Endothelial cell (in vitro differentiated cells): ENCODE measurements at regions not wholly inside any gene's neighbourhood (a gene's known extent, or its start where the extent isn't known, plus 50 kb on each side); places are given as distances from the start of the nearest gene placed in this dataset.

Experiments used
- DNase-seq: peaks from one replicate; pipeline ENCODE4 v3.0.0; 2021; ENCODE audit warnings: low spot score
- H3K27ac Mint-ChIP-seq: one replicate; pipeline ENCODE4 v1.8.0; 2021; ENCODE audit warnings: mixed read lengths, inconsistent platforms; ENCODE audit not compliant: unreplicated experiment
- H3K27me3 Mint-ChIP-seq: one replicate; pipeline ENCODE4 v1.8.0; 2021; ENCODE audit warnings: mild to moderate bottlenecking, moderate library complexity, mixed read lengths, inconsistent platforms; ENCODE audit not compliant: unreplicated experiment
- H3K36me3 Mint-ChIP-seq: one replicate; pipeline ENCODE4 v1.8.0; 2021; ENCODE audit warnings: mild to moderate bottlenecking, low read depth, mixed read lengths, inconsistent platforms; ENCODE audit not compliant: unreplicated experiment
- H3K4me1 Mint-ChIP-seq: one replicate; pipeline ENCODE4 v1.8.0; 2021; ENCODE audit warnings: mild to moderate bottlenecking, mixed read lengths, inconsistent platforms; ENCODE audit not compliant: unreplicated experiment
- H3K4me3 Mint-ChIP-seq: one replicate; pipeline ENCODE4 v1.8.0; 2021; ENCODE audit warnings: mild to moderate bottlenecking, mixed read lengths, inconsistent platforms; ENCODE audit not compliant: unreplicated experiment
- H3K9me3 Mint-ChIP-seq: one replicate; pipeline ENCODE4 v1.8.0; 2021; ENCODE audit warnings: mixed read lengths, inconsistent platforms; ENCODE audit not compliant: unreplicated experiment
- TF ChIP-seq, protein P1 (sequence below): fragments of 200-600 bp; sonication (generic); IDR thresholded peaks from one replicate; pipeline ENCODE4 v1.5.0; 2021; ENCODE audit warnings: antibody characterized with exemption; ENCODE audit not compliant: unreplicated experiment

DNA sequence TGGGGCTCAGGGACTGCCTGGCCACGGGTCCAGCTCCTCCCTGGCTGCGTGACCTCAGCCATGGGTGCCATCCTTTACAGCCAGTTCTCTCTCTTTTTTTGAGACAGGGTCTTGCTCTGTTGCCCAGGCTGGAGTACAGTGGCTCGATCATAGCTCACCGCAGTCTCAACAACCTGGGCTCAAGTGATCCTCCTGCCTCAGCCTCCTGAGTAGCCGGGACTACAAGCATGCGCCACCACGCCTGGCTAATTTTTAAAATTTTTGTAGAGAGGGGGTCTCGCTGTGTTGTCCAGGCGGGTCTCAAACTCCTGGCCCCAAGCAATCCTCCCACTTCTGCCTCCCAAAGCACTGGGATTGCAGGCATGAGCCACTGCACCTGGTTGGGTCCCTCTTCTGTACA lies 75.4 kb downstream of the PTPRS start:
- no peak overlapping the region for H3K27ac Mint-ChIP-seq
- no peak overlapping the region for H3K4me3 Mint-ChIP-seq
- TF ChIP-seq, protein P1, sequence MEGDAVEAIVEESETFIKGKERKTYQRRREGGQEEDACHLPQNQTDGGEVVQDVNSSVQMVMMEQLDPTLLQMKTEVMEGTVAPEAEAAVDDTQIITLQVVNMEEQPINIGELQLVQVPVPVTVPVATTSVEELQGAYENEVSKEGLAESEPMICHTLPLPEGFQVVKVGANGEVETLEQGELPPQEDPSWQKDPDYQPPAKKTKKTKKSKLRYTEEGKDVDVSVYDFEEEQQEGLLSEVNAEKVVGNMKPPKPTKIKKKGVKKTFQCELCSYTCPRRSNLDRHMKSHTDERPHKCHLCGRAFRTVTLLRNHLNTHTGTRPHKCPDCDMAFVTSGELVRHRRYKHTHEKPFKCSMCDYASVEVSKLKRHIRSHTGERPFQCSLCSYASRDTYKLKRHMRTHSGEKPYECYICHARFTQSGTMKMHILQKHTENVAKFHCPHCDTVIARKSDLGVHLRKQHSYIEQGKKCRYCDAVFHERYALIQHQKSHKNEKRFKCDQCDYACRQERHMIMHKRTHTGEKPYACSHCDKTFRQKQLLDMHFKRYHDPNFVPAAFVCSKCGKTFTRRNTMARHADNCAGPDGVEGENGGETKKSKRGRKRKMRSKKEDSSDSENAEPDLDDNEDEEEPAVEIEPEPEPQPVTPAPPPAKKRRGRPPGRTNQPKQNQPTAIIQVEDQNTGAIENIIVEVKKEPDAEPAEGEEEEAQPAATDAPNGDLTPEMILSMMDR = no peak
- H3K27me3 Mint-ChIP-seq = peaks cover 8% of the 10 kb centered on the region
- no peak for DNase-seq
- H3K9me3 Mint-ChIP-seq = no peaks in the 10 kb centered on the region
- H3K4me1 Mint-ChIP-seq = peaks cover 12% of the 10 kb centered on the region
- H3K36me3 Mint-ChIP-seq = peaks cover 13% of the 10 kb centered on the region

DNA sequence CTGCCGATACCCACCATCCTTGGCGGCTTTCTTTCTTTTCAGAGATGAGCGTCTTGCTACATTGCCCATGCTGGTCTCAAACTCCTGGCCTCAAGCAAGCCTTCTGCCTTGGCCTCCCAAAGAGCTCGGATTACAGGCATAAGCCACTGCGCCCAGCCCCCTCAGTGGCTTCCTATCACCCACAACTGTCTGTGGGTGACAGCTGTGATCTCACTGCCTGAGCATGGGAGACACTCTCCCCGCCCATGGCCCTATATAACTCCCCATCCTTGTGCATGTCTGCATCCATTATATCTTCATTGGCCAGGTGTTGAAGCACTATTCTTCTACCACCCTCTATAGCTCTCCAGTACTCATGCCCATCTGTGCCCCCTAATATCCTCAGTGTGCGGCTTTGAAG lies 76.2 kb downstream of the PTPRS start:
- TF ChIP-seq, protein P1 = no peak
- H3K27ac Mint-ChIP-seq = no peak overlapping the region
- H3K27me3 Mint-ChIP-seq = peaks cover 8% of the 10 kb centered on the region
- peaks cover 13% of the 10 kb centered on the region for H3K36me3 Mint-ChIP-seq
- DNase-seq = no peak
- H3K4me1 Mint-ChIP-seq = peaks cover 12% of the 10 kb centered on the region
- H3K9me3 Mint-ChIP-seq = no peaks in the 10 kb centered on the region
- peak overlapping the region; percentile 37 for H3K4me3 Mint-ChIP-seq

DNA sequence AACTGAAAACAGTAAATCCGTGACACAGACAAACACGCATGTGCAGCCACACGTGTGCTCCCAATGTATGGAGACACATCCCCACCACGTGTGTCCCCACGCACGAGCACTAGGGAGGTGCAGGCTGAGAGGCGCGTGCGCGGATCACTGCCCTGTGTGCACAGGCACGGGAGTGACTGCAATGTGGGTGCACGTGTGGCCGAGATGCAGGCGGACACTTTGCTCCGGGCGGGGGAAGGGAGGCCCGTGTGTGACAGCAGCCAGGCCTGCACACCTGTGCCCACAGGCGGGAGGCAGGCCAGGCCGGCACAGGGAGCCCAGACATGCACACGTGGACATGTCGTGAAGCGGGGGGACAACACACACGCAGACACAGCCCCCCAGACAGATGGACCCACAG lies 77.0 kb downstream of the PTPRS start:
- Mint-ChIP-seq H3K36me3 (peaks cover 16% of the 10 kb centered on the region), H3K27ac (no peak overlapping the region), H3K4me3 (no peak overlapping the region), H3K9me3 (no peaks in the 10 kb centered on the region), H3K27me3 (peaks cover 6% of the 10 kb centered on the region), H3K4me1 (peaks cover 12% of the 10 kb centered on the region)
- DNase-seq = no peak
- TF ChIP-seq, protein P1 = no peak

DNA sequence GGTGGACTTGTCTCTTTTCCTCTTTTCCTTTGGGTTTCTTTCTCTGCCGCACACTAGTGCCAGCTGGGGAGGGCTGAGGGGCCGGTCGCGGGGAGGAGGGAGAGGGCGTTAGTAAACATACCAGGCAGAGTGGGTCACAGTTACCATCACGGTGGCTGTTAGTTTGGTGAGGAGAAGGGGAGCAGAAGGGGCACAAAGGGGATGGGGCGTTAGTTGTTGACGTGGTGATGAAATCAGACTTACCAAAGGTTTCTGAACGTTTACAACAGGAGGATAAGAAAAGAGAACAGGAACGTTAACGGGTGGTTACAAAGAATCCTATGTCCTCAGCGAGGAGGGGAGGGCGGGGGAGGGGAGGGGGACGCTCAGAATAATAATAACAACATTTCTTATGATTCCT lies 77.9 kb downstream of the PTPRS start:
- no peaks in the 10 kb centered on the region for H3K9me3 Mint-ChIP-seq
- H3K36me3 Mint-ChIP-seq = peaks cover 16% of the 10 kb centered on the region
- DNase-seq = no peak

DNA sequence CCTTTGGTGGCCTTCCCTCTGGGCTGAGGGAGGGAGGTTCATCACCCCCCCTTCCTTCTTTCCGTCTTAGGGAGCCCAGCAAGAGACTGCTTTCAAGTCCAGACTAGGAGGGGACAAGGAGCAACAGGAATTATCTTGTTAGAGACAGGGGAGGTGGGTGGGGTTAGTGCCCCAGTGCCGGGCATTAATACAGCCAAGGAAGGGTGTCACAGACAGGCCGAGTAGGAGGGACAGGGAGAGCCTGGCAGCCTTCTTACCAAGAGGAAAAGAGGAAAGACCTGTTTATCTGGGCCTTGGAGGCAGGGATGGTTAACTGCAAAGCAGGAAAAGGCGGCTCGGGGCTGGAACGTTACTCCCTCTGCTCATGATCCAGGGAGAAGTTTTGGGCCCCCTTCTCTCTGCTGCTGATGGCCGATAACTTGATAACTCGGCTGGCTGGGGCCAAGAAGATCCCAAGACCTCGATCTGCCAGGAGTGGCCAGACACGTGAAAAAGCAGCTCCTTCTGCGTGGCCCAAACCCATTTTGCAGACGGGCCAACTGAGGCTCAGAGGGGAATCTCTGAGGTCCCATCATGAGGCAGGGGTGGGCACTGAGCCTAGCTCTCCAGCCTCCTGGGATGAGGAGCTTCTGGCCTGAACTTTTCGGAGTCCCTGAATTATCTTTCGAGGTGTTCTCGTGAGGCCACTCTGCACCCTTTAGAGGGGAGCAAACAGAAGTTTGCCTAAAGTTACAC lies 79.3 kb downstream of the PTPRS start:
- TF ChIP-seq, protein P1 = no peak
- Mint-ChIP-seq H3K27ac (no peak overlapping the region), H3K27me3 (peaks cover 9% of the 10 kb centered on the region), H3K9me3 (no peaks in the 10 kb centered on the region), H3K4me3 (no peak overlapping the region), H3K36me3 (peaks cover 17% of the 10 kb centered on the region), H3K4me1 (peaks cover 8% of the 10 kb centered on the region)
- DNase-seq = no peak

More for the DNA sequence above, 77.9 kb downstream of the PTPRS start:
- Mint-ChIP-seq H3K27me3 (peaks cover 6% of the 10 kb centered on the region), H3K4me3 (no peak overlapping the region), H3K27ac (no peak overlapping the region), H3K4me1 (peaks cover 8% of the 10 kb centered on the region)
- TF ChIP-seq, protein P1 = no peak
